Endothelial cell of umbilical vein (primary cell): ENCODE measurements at regions not wholly inside any gene's neighbourhood (a gene's known extent, or its start where the extent isn't known, plus 50 kb on each side); places are given as distances from the start of the nearest gene placed in this dataset.

Experiments used
- BruUV-seq: library from RNA; stranded (reverse); fragments of 400-500 nt; replicated peaks from 2 replicates; lab custom pipeline; 2021; lab: Mats Ljungman, UMichigan
- CTCF ChIA-PET: fragments of 300-600, 350-600 bp; sonication (Branson Sonifier 250); formaldehyde crosslinking; loops from one replicate; lab custom pipeline; 2021; ENCODE audit warnings: antibody characterized with exemption, inconsistent platforms; lab: Charles Lee
- POLR2A ChIA-PET: fragments of 300-600, 350-600 bp; sonication (Branson Sonifier 250); formaldehyde crosslinking; loops from one replicate; lab custom pipeline; 2021; ENCODE audit warnings: antibody characterized with exemption, inconsistent platforms; lab: Charles Lee
- DNase-seq: peaks from one replicate; pipeline ENCODE4 v3.0.0-alpha.2; 2011; ENCODE audit warnings: low read depth, low spot score
- FAIRE-seq: peaks from 2 replicates; lab custom pipeline; 2011; peaks lifted over from hg19 to GRCh38; lab: Jason Lieb, UNC
- H2AFZ ChIP-seq: 2 replicates; pipeline ENCODE4 v1.6.0; 2012; ENCODE audit warnings: low read depth, low read length, control low read depth, inconsistent platforms
- H3K27ac ChIP-seq: 2 replicates; pipeline ENCODE4 v1.5.1; 2011; ENCODE audit warnings: low read depth, mild to moderate bottlenecking, control low read depth, low read length, moderate library complexity; ENCODE audit not compliant: insufficient read depth
- H3K27me3 ChIP-seq, 2 experiments: 2 replicates each; pipeline versions ENCODE4 v1.6.0 to v1.6.1; 2011; ENCODE audit warnings: low read length in 2 of 2, mixed read lengths in 1 of 2; ENCODE audit not compliant: control insufficient read depth in 2 of 2, insufficient read depth in 2 of 2
- H3K36me3 ChIP-seq, 2 experiments: 2 replicates in 1 of 2; 3 replicates in 1 of 2; pipeline ENCODE4 v1.5.1; 2011; ENCODE audit warnings: low read length in 2 of 2, mild to moderate bottlenecking in 1 of 2, moderate library complexity in 1 of 2; ENCODE audit not compliant: control insufficient read depth in 2 of 2, insufficient read depth in 2 of 2; ENCODE audit errors: extremely low read depth in 1 of 2
- H3K4me1 ChIP-seq: 3 replicates; pipeline ENCODE4 v1.5.1; 2011; ENCODE audit warnings: mild to moderate bottlenecking, low read length; ENCODE audit not compliant: control insufficient read depth, insufficient read depth; ENCODE audit errors: extremely low read depth
- H3K4me2 ChIP-seq: 2 replicates; pipeline ENCODE4 v1.6.1; 2011; ENCODE audit warnings: low read length, control low read depth, mixed read lengths; ENCODE audit not compliant: insufficient read depth
- H3K4me3 ChIP-seq, 3 experiments: fragments of 200-600 bp in 1 of 3; sonication (generic), shearing (Covaris generic) in 1 of 3; replicated peaks in 1 of 3; 2 replicates each; pipeline ENCODE4 v1.5.1; 2011 to 2016; ENCODE audit warnings: control low read depth in 3 of 3, low read length in 3 of 3, mild to moderate bottlenecking in 2 of 3, inconsistent platforms in 1 of 3, low read depth in 1 of 3, moderate library complexity in 1 of 3; ENCODE audit not compliant: insufficient read depth in 1 of 3
- H3K79me2 ChIP-seq: 2 replicates; pipeline ENCODE4 v1.6.0; 2012; ENCODE audit warnings: low read length, inconsistent platforms; ENCODE audit not compliant: control insufficient read depth, insufficient read depth
- H3K9ac ChIP-seq: replicated peaks from 2 replicates; pipeline ENCODE3; 2011; ENCODE audit warnings: low read length, control low read depth; ENCODE audit not compliant: insufficient read depth; ENCODE audit errors: extremely low read depth
- H3K9me1 ChIP-seq: replicated peaks from 3 replicates; pipeline ENCODE4 v1.6.0; 2011; ENCODE audit warnings: mild to moderate bottlenecking, low read length; ENCODE audit not compliant: control insufficient read depth, insufficient read depth; ENCODE audit errors: extremely low read depth
- H3K9me3 ChIP-seq: replicated peaks from 2 replicates; pipeline ENCODE4 v1.5.1; 2012; ENCODE audit warnings: low read length, inconsistent platforms; ENCODE audit not compliant: control insufficient read depth, insufficient read depth
- H4K20me1 ChIP-seq: replicated peaks from 2 replicates; pipeline ENCODE3; 2011; ENCODE audit warnings: mild to moderate bottlenecking, low read length; ENCODE audit not compliant: control insufficient read depth, insufficient read depth; ENCODE audit errors: extremely low read depth
- EZH2 ChIP-seq: IDR thresholded peaks from 2 replicates; pipeline ENCODE4 v1.6.1; 2012; ENCODE audit warnings: borderline replicate concordance, low read depth, mild to moderate bottlenecking, moderate library complexity, low read length, inconsistent platforms; ENCODE audit not compliant: severe bottlenecking
- FOS ChIP-seq: IDR thresholded peaks from 2 replicates; pipeline ENCODE4 v1.6.1; 2011; ENCODE audit warnings: mild to moderate bottlenecking, low read length, moderate library complexity, borderline replicate concordance; ENCODE audit not compliant: insufficient read depth
- GATA2 ChIP-seq: IDR thresholded peaks from 2 replicates; pipeline ENCODE4 v1.7.0; 2011; ENCODE audit warnings: low read depth, mild to moderate bottlenecking, moderate library complexity, mixed read lengths, low read length; ENCODE audit not compliant: insufficient read length, insufficient read depth
- JUN ChIP-seq: IDR thresholded peaks from 2 replicates; pipeline ENCODE4 v1.6.1; 2011; ENCODE audit warnings: borderline replicate concordance, low read depth; ENCODE audit not compliant: insufficient read length, insufficient read depth
- MYC ChIP-seq: IDR thresholded peaks from one replicate; pipeline ENCODE4 v1.6.1; 2011; ENCODE audit warnings: mild to moderate bottlenecking, low read depth, low read length
- POLR2A ChIP-seq: IDR thresholded peaks from 2 replicates; pipeline ENCODE4 v1.6.1; 2012; ENCODE audit warnings: low read depth, mild to moderate bottlenecking, control low read depth, low read length
- POLR2AphosphoS5 ChIP-seq: IDR thresholded peaks from 2 replicates; pipeline ENCODE4 v1.6.1; 2012; ENCODE audit warnings: low read depth, mild to moderate bottlenecking, control low read depth, low read length, moderate library complexity; ENCODE audit not compliant: insufficient read depth
- dilution Hi-C: fragments of 300-500 bp; cut with MboI; formaldehyde crosslinking; loops from one replicate; pipeline ENCODE4 v1.15.0; 2019; ENCODE audit warnings: low sequenced_read_pairs; ENCODE audit not compliant: extremely low pct_ligation_motif_present
- intact Hi-C: fragments of 100-400 bp; cut with micrococcal nuclease; formaldehyde crosslinking; loops from one replicate; pipeline ENCODE4 v1.10.0; 2022
- TF ChIP-seq, protein P1 (sequence below), 2 donors: IDR thresholded peaks; 1 replicate in 1 of 2; 2 replicates in 1 of 2; pipeline ENCODE4 v1.5.1; 2011; ENCODE audit warnings: low read length in 2 of 2, mild to moderate bottlenecking in 2 of 2, moderate library complexity in 2 of 2, control low read depth in 1 of 2, inconsistent platforms in 1 of 2, low read depth in 1 of 2; ENCODE audit not compliant: insufficient read depth in 1 of 2; ENCODE audit errors: extremely low read depth in 1 of 2
- TF ChIP-seq, protein P2 (sequence below): IDR thresholded peaks from 2 replicates; pipeline ENCODE4 v1.6.1; 2011; ENCODE audit not compliant: insufficient read depth, insufficient read length

- CTCF ChIA-PET, result no interaction called here
- Histone ChIP-seq H3K79me2 (no peaks in the 10 kb centered on the region), H3K36me3 (no peaks in the 10 kb centered on the region), H4K20me1 (no peaks in the 10 kb centered on the region), H3K9ac (no peak overlapping the region), H3K4me2 (no peak overlapping the region), H3K27ac (no peak overlapping the region), H3K27me3 (peaks cover 2 to 4% of the 10 kb centered on the region in 2 experiments), H3K4me1 (no peaks in the 10 kb centered on the region), H2AFZ (no peak overlapping the region), H3K9me3 (no peaks in the 10 kb centered on the region), H3K4me3 (no peak overlapping the region), H3K9me1 (no peaks in the 10 kb centered on the region)
- TF ChIP-seq, protein P1, sequence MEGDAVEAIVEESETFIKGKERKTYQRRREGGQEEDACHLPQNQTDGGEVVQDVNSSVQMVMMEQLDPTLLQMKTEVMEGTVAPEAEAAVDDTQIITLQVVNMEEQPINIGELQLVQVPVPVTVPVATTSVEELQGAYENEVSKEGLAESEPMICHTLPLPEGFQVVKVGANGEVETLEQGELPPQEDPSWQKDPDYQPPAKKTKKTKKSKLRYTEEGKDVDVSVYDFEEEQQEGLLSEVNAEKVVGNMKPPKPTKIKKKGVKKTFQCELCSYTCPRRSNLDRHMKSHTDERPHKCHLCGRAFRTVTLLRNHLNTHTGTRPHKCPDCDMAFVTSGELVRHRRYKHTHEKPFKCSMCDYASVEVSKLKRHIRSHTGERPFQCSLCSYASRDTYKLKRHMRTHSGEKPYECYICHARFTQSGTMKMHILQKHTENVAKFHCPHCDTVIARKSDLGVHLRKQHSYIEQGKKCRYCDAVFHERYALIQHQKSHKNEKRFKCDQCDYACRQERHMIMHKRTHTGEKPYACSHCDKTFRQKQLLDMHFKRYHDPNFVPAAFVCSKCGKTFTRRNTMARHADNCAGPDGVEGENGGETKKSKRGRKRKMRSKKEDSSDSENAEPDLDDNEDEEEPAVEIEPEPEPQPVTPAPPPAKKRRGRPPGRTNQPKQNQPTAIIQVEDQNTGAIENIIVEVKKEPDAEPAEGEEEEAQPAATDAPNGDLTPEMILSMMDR (IDR thresholded peaks at IDR 0.05; ENCODE audit: extremely low read depth in 1 of 2, insufficient read depth in 1 of 2, low read depth in 1 of 2, low read length in 2 of 2), result no peak
- TF ChIP-seq, protein P2, sequence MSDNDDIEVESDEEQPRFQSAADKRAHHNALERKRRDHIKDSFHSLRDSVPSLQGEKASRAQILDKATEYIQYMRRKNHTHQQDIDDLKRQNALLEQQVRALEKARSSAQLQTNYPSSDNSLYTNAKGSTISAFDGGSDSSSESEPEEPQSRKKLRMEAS, result no peak
- no TSS peak for BruUV-seq
- DNase-seq, result no peak
- no peak for FAIRE-seq
- POLR2A ChIA-PET, result no interaction called here
- dilution Hi-C loops (no loop called here), intact Hi-C loops (no loop called here)
Observed at GRCh38 chr9:3659647-3660046, 133.8 kb upstream of the RFX3 start.

- no peaks in the 10 kb centered on the region for H3K9me1 ChIP-seq
- ChIA-PET CTCF (no interaction called here), POLR2A (no interaction called here)
- H3K4me1 ChIP-seq, result no peaks in the 10 kb centered on the region
- peaks cover 2 to 4% of the 10 kb centered on the region in 2 experiments for H3K27me3 ChIP-seq
- no peak overlapping the region for H3K27ac ChIP-seq
- intact Hi-C loops, result no loop called here
- H3K9ac ChIP-seq, result no peak overlapping the region
- no peak overlapping the region for H3K4me3 ChIP-seq
- no peak overlapping the region for H3K4me2 ChIP-seq
- no peaks in the 10 kb centered on the region for H3K36me3 ChIP-seq
- DNase-seq, result no peak
- no peaks in the 10 kb centered on the region for H3K79me2 ChIP-seq
- H2AFZ ChIP-seq, result no peak overlapping the region
- no peak for FAIRE-seq
- H3K9me3 ChIP-seq, result no peaks in the 10 kb centered on the region
- BruUV-seq, result no TSS peak
- no peaks in the 10 kb centered on the region for H4K20me1 ChIP-seq
- TF ChIP-seq EZH2 (no peak), FOS (no peak), GATA2 (no peak), JUN (no peak), MYC (no peak), POLR2A (no peak), POLR2AphosphoS5 (no peak)
- TF ChIP-seq, protein P2, result no peak
- TF ChIP-seq, protein P1 (IDR thresholded peaks at IDR 0.05; ENCODE audit: extremely low read depth in 1 of 2, insufficient read depth in 1 of 2, low read depth in 1 of 2, low read length in 2 of 2), result no peak
- dilution Hi-C loops, result no loop called here
Observed at GRCh38 chr9:3658964-3659363, 133.2 kb upstream of the RFX3 start.
